ENCODE measurements at regions not wholly inside any gene's neighbourhood (a gene's known extent, or its start where the extent isn't known, plus 50 kb on each side); places are given as distances from the start of the nearest gene placed in this dataset.
"Not testable (repeated sequence)": the region's sequence is repeated elsewhere in the genome, so short reads cannot be mapped to it uniquely, and the experiment has no call there.

GRCh38 chr10:2896334-2896733 is 171.0 kb upstream of the PFKP start:
- TF ChIP-seq CTCF (IDR thresholded peaks at IDR 0.05; ENCODE audit: low read depth, low read length, missing input control); TAF1 (conservative IDR thresholded peaks at IDR 0.05); ZBTB33 (IDR thresholded peaks at IDR 0.05); REST (IDR thresholded peaks at IDR 0.05); ATF3 (IDR thresholded peaks at IDR 0.05): not testable (repeated sequence)
